NCI-H1092 (cell line): ENCODE measurements at regions not wholly inside any gene's neighbourhood (a gene's known extent, or its start where the extent isn't known, plus 50 kb on each side); places are given as distances from the start of the nearest gene placed in this dataset.

Experiments
- DNase-seq: peaks from one replicate; lab custom pipeline; 2025; lab: John Stamatoyannopoulos, UW

DNA sequence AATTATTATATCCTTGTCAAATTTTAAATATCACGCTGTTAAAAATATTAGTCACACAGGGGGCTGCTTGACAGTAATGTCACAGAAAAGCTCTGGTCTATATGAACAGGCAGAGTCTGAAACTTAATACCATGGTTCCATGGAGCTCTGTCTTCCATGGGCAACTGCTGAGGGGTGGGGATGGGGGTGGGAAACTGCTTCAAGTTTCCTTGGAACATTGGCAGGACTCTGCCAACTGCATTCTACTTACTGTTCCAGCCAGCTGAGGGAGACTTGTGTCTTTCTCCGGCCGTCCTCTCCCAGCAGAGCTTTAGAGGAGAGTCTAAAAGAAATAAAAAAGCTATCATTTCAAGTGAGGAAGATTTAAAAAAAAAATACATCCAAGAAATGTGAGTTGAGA, 348.7 kb downstream of the ZIC1 start:
- no peak for DNase-seq

DNA sequence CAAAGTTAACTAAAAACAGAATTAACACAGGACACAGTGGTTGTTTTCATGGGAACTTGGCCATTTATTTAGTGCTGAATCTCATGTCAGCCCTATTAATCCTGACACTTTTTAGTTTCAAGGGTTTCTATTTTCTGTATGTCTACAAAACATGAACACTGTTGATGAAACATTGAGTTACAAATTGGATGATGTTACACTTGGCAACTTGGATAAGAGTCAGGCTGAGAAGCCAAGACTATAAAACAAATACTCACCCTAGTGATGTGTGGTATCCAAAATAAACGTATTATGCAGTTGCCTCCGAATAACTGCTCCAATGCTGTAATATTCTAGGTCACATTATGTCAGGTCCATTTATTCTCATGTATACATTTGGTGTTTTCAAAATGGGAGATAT, 349.6 kb downstream of the ZIC1 start:
- no peak for DNase-seq

DNA sequence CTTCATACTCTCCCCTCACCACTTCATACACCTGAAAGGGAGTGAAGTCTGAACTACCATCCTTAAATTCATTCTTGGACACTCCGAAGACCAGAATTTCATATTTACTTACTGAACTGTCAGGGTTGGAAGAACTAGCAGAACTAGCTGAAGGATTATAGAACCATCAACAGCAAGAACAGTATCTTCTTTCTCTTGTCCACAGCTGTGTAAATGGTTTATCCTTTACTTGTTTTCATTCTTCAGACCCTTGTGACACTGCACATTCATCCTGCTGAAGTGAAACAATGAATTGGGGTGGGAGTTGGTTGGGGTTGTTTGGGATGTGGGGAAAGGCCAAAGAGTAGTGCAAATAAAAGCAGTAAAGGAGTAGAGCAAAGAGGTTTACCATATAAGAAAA, 350.9 kb downstream of the ZIC1 start:
- no peak for DNase-seq

DNA sequence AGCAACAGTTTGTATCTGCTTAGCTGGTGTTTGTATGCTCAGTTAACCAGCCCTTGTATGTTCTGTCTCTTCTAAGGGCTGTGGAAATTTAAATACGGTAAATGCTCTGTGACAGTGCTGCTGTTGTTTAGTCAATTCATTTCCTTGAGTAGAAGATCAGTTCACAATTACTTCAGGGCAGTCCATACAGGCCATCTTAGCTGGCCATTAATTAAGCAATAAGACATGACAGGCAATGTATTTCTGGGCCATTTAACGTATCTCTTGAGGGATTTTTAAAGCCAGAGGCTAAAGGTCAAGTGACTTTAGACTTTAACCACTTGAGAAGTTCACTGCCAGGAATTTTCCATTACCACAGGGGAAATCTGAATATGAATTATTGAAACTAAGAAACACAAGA, 351.8 kb downstream of the ZIC1 start:
- no peak for DNase-seq

DNA sequence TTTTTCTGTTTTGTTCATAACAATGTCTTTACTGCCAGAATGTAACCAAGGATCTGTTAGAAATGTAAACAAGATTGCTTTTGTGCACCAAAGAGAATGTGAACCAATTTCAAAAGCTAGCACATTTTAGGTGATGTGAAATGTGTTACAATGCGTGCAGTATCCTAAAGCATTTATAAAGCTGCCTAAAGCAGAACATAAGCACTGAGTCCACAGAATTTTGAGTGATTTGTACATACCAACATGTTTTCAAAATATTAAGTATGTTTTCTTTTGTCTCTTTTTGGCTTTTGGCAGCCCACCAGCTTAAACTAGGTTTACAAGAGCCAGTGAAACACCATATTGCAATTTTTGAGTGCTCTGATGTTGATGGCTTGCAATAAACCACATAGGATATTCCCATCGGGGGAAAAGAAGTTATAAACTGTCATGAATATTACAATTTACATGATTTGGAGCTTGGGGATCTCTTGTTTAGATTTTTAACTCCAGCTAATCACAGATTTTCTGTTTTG, 364.0 kb downstream of the ZIC1 start:
- no peak for DNase-seq

DNA sequence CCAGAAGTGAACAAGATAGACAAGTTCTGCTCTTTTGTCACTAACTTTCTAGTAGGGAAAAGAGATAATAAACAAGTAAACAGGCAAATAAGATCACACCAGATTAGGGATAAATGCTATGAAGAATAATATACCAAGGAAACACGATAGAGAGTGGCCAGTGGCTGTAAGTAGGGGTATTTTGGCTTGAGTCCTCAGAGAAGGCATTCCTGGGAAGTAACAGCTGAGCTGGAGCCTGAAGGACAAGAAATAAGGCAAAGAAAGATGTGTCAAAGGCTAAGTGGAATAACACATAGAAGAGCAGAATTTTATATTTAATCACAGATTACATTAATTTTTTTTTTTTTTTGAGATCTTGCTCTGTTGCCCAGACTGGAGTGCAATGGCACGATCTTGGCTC, 366.2 kb downstream of the ZIC1 start:
- no peak for DNase-seq

DNA sequence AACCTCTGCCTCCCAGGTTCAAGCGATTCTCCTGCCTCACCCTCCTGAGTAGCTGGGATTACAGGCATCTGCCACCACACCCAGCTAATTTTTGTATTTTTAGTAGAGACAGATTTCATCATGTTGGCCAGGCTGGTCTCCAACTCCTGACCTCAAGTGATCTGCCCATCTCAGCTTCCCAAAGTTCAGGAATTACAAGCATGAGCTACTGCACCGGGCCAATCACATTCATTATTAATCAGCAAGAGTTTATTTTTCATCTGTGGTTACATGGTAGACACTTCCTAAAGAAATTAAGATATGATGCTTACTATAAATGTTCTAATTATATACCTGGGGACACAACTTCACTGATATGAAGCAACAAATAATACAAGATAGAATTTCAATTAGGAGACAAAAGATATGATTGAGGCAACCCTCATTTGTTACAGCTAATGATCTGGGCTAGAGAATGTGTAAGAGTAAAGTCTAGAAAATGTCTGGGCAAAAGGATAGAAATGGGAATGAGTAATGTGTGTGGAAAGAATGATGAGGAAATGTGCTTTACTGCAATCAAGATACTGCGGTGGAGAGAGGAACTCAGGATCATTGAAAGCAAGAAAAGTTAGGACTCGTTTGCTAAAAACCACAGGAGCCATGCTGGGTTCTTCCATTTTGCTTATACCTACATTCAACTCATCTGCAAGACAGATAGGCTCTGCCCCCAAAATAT, 366.8 kb downstream of the ZIC1 start:
- no peak for DNase-seq

DNA sequence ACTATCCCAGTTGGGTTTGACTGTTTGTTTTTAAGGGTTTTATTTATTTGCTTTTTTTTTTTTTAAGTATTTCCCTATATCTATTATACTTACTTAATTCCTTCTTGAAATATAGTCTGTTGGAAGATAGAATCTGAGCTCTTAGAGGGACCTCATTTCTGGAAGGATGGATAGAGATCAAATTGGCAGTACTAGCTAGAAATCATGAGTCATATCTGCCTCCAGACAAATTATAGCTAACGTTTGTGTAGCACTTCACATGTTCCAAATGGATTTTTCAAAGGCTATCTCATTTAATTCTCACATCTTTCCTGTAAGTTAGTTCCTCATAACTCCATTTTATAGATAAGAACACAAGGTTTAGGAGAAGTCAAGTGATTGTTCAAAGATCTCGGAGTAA, 384.7 kb downstream of the ZIC1 start:
- no peak for DNase-seq

DNA sequence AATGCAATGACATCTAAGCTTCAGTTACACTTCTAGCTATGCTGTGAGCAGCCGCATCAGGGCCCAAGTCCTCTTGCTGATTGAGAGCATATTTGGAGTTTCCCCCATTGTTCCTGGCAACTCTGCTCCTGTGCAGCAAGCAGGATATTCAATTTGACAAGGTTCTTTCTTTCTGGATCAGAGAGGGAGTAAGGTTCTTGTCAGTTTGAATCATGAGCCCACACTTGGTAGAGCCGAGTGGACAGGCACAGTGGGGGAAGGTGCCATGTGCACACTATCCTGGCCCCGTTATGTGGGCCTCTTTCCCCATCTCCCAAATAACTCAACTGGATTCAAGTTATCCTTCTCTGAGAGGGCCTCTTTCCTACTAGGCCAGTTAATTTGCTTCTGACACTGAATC, 385.4 kb downstream of the ZIC1 start:
- no peak for DNase-seq

DNA sequence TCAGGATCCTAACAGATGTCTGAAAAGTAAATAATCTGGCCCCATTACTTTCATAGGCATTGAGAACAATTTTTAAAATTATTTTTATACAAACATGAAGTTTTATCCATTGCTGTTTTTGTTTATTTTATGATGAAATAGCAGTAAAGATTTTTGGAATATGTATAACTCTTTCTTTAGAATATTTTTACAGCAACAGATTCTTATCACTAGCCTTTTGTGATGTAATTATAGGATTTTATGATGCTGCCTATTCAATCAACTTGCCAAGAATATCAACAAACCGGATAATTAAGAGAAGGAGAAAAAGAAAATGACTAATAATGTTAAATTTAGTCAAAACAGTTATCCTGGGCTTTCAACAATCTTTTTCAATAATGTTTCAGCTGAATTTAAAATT, 386.3 kb downstream of the ZIC1 start:
- no peak for DNase-seq

DNA sequence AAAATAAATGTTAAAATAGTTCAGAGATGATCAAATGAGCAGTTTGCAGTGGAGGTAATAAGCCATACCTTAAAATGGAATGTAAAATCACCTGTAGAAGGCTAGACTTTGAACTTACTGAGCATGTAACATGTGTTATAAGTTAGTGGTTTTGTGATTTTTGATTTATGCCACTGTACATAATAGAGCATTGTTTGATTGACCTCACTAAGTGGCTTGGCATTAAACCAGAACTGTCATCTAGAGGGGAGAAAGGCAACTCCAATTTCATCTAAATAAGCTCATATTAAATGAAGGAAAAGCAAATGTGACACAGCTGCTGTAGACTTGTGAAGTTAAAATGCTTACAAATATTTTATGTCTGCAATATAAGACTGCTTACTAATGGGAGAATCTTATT, 387.9 kb downstream of the ZIC1 start:
- no peak for DNase-seq

DNA sequence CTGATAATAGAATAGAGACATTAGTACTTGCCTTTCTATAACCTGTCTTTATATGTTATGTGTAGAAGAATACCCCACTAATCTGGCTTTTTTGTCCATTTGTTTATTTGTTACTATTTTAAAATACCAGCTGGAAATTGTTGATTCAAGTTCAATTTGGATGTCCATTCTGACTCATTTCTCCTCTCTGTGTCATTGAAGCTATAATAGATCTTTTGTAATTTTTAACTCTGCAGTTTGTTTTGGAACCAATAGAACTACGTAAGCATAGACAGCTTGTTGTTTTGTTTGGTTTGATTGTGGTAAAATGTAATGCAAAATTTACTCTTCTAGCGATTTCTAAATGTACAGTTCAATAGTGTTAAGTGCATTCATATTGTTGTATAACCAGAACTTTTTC, 390.4 kb downstream of the ZIC1 start:
- no peak for DNase-seq

DNA sequence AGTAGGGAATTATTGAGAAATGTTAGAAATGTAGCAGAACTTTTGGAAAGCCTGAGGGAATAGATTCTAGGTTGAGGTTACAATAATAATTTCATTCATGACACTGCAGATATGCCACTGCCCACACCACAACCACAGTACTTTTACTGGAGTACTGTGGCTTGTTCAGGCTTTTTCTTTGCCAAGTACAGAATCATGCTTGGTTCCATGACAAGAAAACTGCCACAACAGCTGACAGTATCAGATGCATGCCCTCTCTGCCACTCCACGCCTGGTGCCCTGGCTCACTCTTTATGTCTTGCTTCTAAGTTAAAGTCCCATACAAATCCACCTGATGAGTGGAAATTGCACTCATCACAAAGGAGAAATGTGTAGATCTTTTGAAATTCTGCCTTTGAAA, 398.6 kb downstream of the ZIC1 start:
- DNase-seq: no peak

DNA sequence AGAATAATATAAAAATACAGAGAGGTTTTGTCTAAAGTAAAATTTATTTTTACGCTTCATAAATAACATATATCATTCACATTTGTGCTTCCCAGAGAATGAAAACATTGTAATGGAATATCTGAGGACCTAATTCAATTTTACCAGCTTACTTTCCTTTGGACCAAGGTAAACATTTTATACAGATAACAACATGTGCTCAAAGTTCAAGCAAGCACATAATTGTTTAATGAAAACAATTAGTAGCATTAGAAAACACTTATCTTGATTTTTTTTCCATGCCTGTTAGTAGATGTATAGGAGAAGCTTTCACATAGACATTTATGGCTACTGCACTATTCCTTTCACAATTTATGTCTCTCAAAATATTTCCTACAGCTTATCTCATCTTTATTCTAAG, 400.0 kb downstream of the ZIC1 start:
- DNase-seq: no peak

DNA sequence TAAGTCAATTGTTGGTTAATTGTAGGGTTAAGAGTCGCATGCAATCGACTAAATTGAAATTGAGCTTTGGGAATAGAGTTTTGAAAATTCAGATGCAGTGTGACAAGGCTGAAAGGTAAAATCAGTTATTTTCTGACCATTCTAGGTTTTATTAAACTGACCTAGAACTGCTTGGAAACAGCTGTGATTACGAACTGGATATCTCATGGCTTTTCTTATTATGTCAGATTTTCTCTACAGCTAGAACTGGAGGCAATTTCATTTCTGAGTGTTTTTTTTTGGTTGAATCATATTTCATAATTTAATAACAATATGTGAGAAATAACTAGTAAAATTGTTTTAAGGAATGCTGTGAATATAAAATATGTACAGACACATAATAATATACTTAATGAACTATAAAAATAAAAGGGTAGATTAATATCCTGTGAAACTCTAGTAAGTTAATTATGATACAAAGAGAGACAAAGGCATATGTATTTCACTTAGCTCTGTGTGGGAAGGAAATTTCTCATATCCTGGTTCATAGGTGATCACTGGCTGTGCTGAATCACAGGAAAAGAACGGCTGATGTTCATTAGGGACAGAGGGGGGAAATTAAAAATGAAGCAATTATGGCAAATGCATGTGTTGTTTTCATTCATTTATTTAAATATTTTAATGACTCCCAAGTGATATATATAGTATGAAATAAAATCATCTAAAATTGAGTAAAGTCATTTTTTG, 403.2 kb downstream of the ZIC1 start:
- no peak for DNase-seq

DNA sequence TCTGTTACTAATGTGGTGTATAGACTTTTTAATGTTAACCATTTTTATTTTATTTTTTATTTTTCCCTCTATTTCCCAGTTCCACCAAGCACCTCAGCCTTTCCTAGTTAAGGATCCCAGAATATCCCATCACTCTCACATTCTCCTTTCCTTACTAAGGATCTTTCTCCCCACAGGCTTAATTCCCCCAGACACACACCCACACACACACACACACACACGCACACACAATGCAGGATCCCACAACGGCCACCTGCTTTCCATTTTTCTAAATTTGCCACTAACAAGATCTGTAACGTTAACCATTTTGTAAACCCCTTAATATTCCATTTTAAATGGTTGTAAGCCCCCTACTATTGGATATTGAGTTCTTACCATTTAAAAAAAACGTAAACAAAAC, 404.1 kb downstream of the ZIC1 start:
- no peak for DNase-seq

DNA sequence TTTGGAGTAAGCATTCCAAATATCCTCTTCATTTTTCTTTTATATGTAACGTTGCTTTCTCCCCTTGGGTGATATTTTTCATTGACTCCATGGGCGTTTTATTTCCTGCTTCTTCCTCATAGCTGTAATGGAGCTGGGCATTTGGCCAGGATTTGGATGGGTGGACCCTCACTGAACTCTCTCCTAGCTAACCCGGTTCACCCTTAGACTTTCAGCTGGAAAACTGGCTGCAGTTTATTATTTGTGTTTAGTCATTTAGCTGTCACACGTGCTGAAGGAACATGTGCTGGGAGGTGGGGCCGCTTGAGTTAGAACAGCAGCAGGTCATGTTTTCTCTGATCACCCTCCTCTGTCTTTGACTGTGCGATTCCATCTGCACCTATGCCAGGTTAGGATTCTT, 407.6 kb downstream of the ZIC1 start:
- DNase-seq: no peak

DNA sequence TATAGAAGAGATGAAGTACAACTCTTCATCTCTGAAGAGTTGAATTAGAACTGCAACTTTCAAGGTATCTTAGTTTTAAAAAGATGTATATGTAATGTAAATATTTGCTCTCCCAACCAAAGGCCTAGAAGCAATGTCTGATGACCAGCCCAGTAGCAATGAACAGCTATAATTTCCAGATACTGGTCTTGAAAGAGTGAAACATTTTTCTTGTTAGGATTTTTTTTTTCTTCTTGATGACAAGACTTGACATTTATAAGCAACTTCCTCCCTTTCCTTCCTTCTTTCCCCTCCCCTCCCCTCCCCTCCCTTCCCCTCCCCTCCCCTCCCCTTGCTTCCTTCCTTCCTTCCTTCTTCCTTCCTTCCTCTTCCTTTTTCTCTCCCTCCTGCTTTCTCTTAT, 423.4 kb downstream of the ZIC1 start:
- no peak for DNase-seq

DNA sequence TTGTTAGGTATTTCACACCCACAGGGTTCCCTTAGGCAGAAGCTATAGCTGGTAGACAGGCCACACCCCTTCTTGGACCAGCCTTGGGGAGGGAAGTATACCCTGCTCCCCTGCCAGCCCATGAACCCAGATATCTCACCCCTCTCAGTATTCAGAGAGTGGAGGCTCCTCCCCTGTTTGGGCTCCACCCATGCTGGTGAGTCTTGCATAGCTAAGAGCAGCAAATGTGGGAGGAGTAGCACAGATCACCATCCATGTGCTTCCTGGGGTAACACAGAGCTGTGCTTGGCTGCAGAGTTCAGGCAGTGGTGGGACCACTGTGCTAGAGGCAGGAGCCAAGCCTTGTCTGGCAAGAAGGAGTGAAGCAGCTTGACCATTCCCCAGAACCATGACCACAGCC, 427.2 kb downstream of the ZIC1 start:
- DNase-seq: no peak

DNA sequence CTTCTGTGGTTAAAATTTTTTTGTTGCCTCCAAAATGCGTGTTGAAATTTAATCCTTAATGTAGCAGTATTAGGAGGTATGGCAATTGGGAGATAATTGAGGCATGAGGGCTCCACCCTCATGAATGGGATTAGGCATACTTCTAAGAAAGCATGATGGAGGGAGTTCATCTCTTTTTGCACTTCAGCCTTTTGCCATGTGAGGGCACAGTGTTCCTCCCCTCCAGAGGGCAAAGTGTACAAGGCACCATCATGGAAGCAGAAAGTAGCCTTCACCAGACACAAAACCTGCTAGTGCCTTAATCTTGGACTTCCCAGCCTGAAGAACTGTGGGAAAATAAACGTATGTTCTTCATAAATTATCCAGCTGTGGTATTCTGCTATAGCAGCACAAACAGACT, 429.5 kb downstream of the ZIC1 start:
- no peak for DNase-seq

DNA sequence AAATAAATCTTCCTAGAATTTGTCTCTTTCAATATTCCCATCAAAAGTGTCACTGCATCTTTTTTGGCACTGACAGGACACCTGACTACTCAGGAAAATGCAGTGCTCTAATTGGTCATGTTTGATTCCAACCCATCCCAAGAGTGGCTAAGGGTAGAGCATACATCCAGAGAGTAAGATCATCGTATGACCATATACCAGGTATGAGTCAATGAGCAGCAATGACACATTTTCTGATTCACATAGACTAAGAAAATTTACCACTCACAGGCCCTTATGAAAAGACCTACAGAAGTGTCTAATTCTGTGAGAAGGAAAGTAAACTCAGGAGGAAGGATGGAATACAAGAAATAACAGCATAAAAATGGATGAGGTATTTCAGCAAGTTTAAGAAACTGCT, 434.2 kb downstream of the ZIC1 start:
- no peak for DNase-seq

DNA sequence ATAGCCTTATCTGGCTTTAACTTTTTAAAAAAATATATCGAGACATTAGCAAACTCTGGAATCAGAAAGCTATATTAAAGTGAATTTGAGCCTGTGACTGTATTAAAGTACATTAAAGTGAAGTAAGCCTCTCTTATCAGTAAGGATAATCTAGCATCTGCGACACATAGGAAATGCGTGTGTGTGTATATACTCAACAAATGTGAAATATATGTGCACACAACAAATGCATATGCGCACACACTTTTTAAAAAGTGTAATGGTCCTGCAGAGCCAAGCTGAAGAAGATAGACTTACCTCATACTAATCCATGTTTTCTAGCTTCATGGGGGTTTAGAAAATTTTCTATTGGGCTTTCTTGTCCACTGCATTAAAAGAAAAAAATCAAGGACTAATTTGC, 437.1 kb downstream of the ZIC1 start:
- DNase-seq: no peak

DNA sequence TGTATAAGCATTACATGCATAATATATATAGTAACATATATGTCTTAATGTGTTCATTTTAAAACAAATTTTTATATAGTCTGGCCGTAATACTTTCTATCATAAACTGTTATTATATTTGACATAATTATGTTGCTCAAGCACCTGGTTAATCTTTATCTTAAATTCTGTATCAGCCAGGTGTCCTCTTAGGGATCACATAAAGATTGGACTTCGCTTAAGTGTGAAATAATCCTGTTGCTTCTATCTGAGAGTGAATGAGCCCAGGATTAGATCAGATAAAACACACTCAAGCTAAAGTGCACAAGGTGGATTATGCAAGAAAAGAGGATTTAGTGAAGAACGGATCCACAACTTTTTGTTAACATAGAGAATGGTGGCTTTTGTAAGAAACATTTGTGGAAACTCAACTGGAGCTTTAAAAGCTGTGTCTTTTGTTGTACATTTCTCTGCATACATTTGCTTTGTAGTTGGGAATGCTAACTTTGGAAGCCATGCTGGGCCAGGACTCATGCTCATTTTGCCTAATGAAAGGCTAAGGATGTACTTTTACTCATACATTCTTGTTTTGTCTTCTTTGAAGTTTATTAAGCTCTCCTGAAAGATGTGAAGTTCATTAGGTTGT, 437.8 kb downstream of the ZIC1 start:
- no peak for DNase-seq
